Posterior vena cava (tissue), 2 donors: ENCODE measurements at regions not wholly inside any gene's neighbourhood (a gene's known extent, or its start where the extent isn't known, plus 50 kb on each side); places are given as distances from the start of the nearest gene placed in this dataset.
"Not testable (repeated sequence)": the region's sequence is repeated elsewhere in the genome, so short reads cannot be mapped to it uniquely, and the experiment has no call there.

ENCODE experiments used
- DNase-seq: peaks from one replicate; pipeline ENCODE4 v3.0.0-alpha.2; 2020; ENCODE audit warnings: low spot score
- intact Hi-C, 2 donors: fragments of 100-400 bp; cut with DNase I; formaldehyde crosslinking; loops; one replicate each; pipeline versions ENCODE4 v1.14.1 to v1.14.2; 2022 to 2023
- donor health status: DM: yes; HTN: yes; CAD: no.
- donor health status: DM: yes; HTN: yes; CAD: no.

DNA sequence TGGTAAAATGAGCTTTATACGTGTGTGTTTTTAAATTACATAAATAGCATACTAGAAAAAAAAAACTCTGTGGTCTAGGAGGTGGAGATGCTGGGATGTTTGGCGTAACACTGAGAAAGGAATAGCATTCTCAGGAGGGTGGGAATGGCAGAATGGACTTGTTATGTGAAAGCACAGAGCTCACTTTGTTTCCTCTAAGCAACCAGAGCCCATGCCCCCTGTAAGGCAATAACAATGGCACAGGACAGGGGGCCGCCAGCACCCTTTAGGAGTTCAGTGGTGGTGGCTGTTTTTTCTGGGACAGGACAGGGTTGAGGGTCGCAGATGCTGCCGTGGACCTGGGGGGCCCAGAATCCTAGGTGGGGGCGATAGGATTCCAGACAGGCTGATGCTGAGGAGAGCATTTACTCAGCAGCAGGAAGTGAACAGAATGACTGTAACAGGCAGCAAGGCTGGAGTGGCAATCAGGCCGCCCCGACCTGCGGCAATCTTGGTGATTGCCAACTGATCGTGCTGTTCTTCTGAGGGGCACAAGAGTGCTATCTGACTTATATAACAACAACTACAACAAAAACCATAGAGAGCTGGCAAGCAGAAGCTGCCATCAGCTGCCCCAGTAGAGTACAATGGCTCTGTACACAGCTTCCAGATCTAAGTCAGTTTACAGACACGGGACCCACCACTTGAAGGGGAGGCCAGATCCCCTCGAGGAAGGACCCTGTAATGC lies 160.4 kb downstream of the UACA start:
- intact Hi-C loops, result no loop called here
- DNase-seq, result no peak

GRCh38 chr15:70602281-70602680 lies 161.1 kb downstream of the UACA start:
- DNase-seq, result no peak
- intact Hi-C loops, result no loop called here

GRCh38 chr15:70597945-70598344 lies 165.4 kb downstream of the UACA start:
- no peak for DNase-seq
- intact Hi-C loops, result no loop called here

DNA sequence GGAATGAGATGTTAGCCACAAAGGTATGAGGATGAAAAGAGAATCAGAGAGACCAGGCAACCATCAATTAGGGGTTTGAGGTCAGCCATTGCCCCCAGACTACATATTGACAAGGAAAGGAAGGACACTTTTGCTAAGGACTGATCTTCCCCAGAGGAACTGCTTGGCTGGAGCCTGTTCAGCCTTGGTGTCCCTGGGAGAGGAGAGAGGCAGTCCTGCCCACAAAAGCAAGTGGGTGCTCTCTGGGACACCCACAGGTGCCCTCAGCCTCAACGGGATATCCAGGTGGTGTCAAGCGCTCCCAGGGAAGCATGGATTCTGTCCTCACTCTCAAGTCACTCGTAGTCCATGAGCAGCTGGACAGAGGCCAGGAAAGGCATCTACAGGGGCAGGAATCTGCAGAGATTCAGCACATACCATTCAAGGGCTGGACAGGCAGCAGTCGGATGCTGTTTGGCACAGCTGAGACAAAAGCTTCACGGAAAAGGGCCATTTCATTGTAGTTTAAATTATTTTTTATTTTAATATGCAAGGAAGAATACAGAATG lies 166.2 kb downstream of the UACA start:
- intact Hi-C loops, result no loop called here
- no peak for DNase-seq

DNA sequence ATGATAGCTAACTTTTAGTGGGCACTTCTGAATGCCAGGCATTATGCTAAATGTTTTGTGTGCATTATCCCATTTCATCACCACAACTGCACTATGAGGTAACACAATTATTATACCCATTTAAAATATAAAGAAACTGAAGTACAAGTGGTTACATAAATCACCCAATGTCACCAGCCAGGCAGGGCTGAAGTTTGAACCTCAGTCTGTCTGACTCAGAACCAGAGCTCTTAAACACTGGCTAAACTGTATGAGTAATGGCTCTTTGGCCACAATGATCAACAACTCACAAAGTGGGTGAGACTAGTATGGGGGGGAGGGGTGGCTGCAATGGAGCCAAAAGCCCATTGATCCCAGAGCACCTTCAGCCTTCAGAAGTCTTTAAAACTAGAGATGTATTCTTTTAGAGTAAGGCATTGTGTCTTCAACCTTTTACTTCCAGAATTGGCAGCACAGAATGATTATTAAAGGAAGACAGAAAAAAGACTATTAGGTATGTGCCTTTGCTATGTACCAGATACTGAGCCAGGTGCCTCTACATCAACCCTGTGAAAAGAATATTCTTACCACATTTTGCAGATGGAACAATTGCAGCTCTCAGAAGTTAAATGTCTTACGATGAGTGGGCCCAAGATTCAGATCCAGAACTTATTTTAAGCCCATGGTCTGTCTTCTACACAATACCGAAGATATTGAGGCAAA lies 166.9 kb downstream of the UACA start:
- DNase-seq, result no peak
- intact Hi-C loops, result no loop called here

- DNase-seq, result no peak
- intact Hi-C loops, result no loop called here
Measured at GRCh38 chr15:70593795-70594194, 169.6 kb downstream of the UACA start.

DNA sequence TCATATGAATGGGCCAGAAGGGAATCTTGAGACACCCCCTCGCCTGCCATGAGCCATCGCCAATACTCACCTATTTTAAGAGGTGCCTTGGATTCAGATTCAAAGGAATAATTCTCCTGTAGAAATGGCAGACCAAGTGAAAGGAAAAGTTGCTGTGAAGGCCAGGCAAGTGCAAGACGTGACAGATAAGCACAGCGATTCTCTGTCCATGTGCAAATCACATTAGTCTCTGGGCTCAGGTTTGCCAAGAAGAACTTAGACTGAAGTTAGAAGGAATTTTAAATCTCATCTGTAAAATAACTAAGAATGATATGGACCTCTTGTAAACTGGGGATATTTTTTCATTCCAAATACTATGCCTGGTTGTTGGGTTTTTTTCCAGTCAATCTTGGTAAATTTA lies 173.6 kb downstream of the UACA start:
- no peak for DNase-seq
- intact Hi-C loops, result no loop called here

DNA sequence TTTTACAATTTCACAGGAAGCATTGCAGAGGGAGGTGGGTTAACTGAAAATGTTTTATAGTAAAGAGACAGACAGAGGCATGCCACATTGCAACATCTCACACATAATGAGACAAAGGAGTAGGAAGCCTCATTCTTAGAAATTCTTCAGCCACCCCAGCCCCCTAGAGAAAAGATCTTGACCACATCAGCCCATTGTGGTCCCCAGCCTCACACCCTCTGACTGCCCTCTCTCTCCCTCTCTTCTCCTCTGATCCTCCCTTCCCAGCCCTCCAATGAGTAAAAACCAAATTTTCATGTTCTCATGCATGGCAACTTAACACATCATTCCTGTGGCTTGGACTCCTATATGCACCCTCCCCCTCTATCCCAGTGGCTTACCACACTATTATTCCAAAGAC lies 174.1 kb downstream of the UACA start:
- intact Hi-C loops, result no loop called here

DNA sequence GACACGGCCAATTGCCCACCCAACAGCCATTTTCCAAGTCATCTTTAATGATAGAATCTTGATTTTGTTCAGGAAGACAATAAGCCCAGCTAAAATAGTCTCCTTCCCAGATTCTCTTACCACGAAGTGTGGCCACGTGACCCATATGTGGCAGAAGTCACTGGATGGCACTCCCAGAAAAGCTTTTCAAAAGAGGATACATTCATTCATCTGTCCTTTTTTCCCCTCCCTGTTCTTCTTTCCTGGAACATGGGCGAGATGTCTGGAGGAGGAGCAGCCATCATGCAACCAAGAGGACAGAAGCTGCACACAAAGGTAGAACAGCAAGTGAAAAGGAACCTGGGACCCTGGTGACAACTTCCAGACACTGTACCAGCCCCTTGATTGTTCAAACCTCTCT lies 174.7 kb downstream of the UACA start:
- DNase-seq, result no peak
- intact Hi-C loops, result no loop called here

More for the DNA sequence above, 174.1 kb downstream of the UACA start:
- no peak for DNase-seq

DNA sequence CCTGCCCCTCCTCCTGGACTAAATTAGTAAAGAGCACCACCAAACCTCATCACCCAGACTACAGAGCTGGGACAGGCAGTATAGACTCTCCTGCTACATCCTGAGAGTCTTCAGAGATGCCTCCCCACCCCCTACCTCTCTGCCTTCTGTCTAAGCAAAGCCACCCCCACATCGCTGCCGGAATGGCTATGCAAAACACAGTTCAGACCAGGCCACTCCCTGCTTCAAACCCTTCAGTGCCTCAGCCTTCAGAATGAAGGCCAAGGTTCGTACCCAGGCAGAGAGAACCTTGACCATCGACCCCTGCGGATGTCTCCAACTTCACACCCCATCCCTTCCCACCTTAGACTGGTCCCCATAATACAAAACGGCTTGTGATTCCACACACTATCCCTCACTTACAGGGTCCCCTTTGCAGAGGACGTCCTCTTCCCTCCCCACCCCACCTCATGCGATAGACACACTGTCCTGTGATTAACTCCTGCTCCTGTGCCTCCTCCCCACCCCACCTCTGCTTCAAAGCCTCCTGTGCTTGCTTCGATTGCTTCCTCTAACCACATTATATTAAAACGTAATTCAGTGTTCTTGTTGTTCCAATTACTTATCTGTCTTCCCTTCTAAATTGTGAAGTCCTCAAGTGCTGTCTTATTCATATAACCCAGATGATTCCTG lies 175.3 kb downstream of the UACA start:
- DNase-seq, result no peak
- intact Hi-C loops, result no loop called here

DNA sequence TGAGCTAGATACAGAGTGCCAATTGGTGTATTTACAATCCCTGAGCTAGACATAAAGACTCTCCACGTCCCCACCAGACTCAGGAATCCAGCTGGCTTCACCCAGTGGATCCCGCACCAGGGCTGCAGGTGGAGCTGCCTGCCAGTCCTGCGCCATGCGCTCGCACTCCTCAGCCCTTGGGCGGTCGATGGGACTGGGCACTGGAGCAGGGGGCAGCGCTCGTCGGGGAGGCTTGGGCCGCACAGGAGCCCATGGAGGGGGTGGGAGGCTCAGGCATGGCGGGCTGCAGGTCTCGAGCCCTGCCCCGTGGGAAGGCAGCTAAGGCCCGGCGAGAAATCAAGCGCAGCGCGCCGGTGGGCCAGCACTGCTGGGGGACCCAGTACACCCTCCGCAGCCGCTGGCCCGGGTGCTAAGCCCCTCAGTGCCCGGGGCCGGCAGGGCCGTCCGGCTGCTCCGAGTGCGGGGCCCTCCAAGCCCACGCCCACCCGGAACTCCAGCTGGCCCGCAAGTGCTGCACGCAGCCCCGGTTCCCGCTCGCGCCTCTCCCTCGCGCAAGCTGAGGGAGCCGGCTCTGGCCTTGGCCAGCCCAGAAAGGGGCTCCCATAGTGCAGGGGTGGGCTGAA lies 176.2 kb downstream of the UACA start:
- DNase-seq, intact Hi-C loops: not testable (repeated sequence)

DNA sequence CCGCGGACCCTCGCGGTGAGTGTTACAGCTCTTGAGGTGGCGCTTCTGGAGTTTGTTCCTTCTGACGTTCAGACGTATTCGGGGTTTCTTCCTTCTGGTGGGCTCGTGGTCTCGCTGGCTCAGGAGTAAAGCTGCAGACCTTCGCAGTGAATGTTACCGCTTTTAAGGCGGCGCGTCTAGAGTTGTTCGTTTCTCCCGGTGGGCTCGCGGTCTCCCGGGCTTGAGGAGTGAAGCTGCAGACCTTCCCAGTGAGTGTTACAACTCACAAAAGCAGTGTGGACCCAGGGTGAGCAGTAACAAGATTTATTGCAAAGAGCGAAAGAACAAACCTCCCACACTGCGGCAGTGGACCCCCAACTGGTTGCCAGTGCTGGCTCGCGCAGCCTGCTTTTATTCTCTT lies 177.1 kb downstream of the UACA start:
- no peak for DNase-seq
- intact Hi-C loops, result no loop called here

DNA sequence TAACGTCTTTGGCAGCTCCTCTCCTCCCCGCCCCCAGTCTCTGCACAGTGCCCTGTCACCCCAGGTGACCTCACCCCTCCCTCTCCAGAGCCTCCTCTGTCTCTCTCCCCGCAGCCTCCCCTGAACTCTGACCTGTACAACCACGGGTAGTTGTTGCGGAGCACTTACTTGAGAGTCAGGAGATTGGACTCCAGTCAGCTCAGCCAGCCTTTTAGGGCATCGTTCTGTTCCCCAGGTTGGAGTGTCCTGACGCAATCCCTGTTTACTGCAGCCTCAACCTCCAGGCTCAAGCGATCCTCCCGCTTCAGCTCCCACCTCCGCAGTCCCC lies 177.7 kb downstream of the UACA start:
- no peak for DNase-seq
- intact Hi-C loops, result no loop called here

DNA sequence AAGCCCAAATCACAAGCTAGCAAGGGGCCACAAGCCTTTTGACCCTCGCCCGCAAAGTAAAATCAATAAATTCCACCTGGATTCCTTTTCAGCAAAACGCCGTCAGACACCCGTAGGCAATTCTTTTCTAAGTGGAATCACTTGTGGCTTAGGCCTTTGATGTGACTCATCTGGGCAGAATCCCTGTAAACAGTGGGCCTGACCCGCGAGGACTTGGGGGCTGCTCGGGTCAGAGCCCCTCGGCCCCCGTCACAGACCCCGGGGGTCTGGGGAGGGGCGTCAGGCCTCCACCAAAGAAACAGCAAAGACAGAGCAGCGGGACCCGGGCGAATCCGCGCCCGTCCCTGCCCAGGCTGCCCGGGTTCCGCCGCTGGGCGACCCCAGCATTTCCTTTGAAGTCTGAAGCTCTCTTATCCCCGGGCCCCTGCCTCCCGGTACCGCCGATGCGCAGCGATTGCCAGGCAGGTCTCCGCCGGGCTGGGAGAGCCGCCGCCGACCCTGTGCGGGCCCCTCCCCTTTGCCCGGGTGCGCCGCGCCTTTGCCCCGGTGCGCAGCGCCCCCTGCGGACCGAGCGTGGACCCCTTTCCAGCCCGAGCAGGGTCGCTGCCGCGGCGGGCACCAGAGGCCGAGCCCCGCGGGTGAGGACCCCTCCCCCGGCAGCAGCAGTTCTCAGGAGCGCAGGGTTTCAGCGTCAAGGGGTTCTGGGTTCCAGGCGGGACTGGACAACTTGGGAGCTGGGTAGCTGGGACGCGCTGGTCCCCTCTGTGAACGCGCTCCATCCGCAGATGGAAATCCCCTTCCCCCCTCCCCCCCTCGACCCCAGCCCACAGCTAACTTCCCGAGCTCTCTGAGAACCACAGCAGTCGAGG lies 178.3 kb downstream of the UACA start:
- intact Hi-C loops, result no loop called here
- DNase-seq, result no peak

- no peak for DNase-seq
- intact Hi-C loops, result no loop called here
Measured at GRCh38 chr15:70584441-70584837, 178.9 kb downstream of the UACA start.

- DNase-seq, result no peak
- intact Hi-C loops, result no loop called here
Measured at GRCh38 chr15:70583006-70583405, 180.4 kb downstream of the UACA start.

DNA sequence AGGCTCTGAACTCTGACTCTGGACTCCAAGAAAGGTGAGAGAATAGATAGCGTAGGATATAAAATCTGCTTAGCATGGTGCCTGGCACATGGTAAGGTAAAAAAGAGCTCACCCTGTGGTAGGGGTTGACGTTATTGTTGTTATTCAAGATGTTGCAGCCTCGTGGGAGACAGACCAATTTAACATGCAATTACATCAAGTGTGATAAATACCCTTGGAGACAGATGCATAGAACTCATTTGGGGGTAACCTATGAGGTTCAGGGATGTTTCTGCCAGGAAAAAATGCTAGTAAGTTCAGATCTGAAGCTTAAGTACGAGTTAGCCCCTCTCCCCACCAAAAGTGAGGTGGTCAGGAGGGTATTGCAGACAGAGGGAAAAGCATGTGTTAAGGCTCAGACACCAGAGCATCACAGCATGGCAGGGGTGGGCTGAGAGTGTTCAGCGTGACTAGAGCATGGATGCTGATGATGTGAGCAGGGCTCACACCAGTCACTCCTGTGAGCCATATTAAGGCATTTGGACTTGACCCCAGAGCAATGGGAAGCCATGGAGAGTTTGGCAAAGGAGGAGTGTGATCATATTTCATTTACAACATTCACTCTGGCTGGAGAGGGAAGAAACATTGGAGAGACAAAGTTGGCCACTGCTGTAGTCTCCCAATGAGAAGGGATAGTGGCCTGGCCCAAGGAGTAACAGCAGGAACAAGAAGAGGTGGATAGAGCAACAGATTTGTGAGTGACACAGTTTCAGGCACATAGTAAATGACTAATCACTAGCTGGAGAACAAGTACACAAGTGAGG lies 181.0 kb downstream of the UACA start:
- no peak for DNase-seq
- intact Hi-C loops, result no loop called here

- DNase-seq, result no peak
- intact Hi-C loops, result loop anchor here in 1 of 2 donors (1.0 kb wide), 1 partner anchor 34 kb away; no protein-coding TSS in a partner anchor
Measured at GRCh38 chr15:70580958-70581357, 182.4 kb downstream of the UACA start.
